H1 (cell line): ENCODE measurements at regions not wholly inside any gene's neighbourhood (a gene's known extent, or its start where the extent isn't known, plus 50 kb on each side); places are given as distances from the start of the nearest gene placed in this dataset.

Experiments
- CHD2 ChIP-seq: IDR thresholded peaks from 2 replicates; pipeline ENCODE4 v1.6.1; 2012; ENCODE audit warnings: low read length, improper control_type of control experiment
- CTCF ChIP-seq, 3 experiments: IDR thresholded peaks; 1 replicate in 2 of 3; 2 replicates in 1 of 3; pipeline versions ENCODE4 v1.5.1 to v1.6.1; 2011; ENCODE audit warnings: low read length in 3 of 3, mild to moderate bottlenecking in 3 of 3, inconsistent platforms in 2 of 3, low read depth in 1 of 3, moderate library complexity in 1 of 3; ENCODE audit not compliant: insufficient read depth in 1 of 3; ENCODE audit errors: control extremely low read depth in 1 of 3
- E2F6 ChIP-seq: IDR thresholded peaks from 2 replicates; pipeline ENCODE4 v1.6.1; 2012; ENCODE audit warnings: inconsistent platforms
- EGR1 ChIP-seq: IDR thresholded peaks from 2 replicates; pipeline ENCODE4 v1.6.1; 2011; ENCODE audit warnings: low read depth, low read length, borderline replicate concordance
- JUN ChIP-seq: IDR thresholded peaks from 2 replicates; pipeline ENCODE4 v1.6.1; 2011; ENCODE audit warnings: low read depth, mild to moderate bottlenecking, improper control_type of control experiment, low read length
- POLR2A ChIP-seq, 2 experiments: IDR thresholded peaks; 1 replicate in 1 of 2; 2 replicates in 1 of 2; pipeline ENCODE4 v1.6.1; 2011; ENCODE audit warnings: low read depth in 2 of 2, low read length in 2 of 2, mild to moderate bottlenecking in 2 of 2; ENCODE audit errors: control extremely low read depth in 1 of 2
- POU5F1 ChIP-seq: IDR thresholded peaks from 2 replicates; pipeline ENCODE4 v1.6.1; 2011; ENCODE audit warnings: low read depth, mild to moderate bottlenecking, low read length, moderate library complexity
- RBBP5 ChIP-seq: IDR thresholded peaks from 2 replicates; pipeline ENCODE4 v1.7.1; 2012; ENCODE audit warnings: low read depth, mild to moderate bottlenecking, inconsistent platforms, low read length, moderate library complexity, borderline replicate concordance
- RFX5 ChIP-seq: IDR thresholded peaks from 2 replicates; pipeline ENCODE4 v1.6.1; 2011; ENCODE audit warnings: low read depth, low read length, improper control_type of control experiment, borderline replicate concordance
- SIN3A ChIP-seq, 2 experiments: IDR thresholded peaks in 1 of 2; conservative IDR thresholded peaks in 1 of 2; 2 replicates each; pipeline ENCODE4 v1.6.1; 2011 to 2012; ENCODE audit warnings: low read length in 2 of 2, improper control_type of control experiment in 1 of 2, low read depth in 1 of 2, mild to moderate bottlenecking in 1 of 2
- SP1 ChIP-seq: IDR thresholded peaks from 2 replicates; pipeline ENCODE4 v1.6.1; 2011; ENCODE audit warnings: low read depth, low read length
- SP2 ChIP-seq: IDR thresholded peaks from 2 replicates; pipeline ENCODE4 v1.6.1; 2012; ENCODE audit warnings: mild to moderate bottlenecking, low read length, inconsistent platforms
- TAF1 ChIP-seq: IDR thresholded peaks from 2 replicates; pipeline ENCODE4 v1.6.1; 2011; ENCODE audit warnings: mild to moderate bottlenecking, low read depth, low read length

GRCh38 chrX:8105531-8105930, 65.5 kb downstream of the VCX2 start:
- no peak for TF ChIP-seq RFX5
- no peak for TF ChIP-seq RBBP5
- TF ChIP-seq TAF1, result no peak
- TF ChIP-seq JUN, result no peak
- TF ChIP-seq CTCF (IDR thresholded peaks at IDR 0.05; ENCODE audit: control extremely low read depth in 1 of 3, insufficient read depth in 1 of 3, low read depth in 1 of 3, low read length in 3 of 3), result no peak
- no peak for TF ChIP-seq EGR1
- no peak for TF ChIP-seq SP2
- TF ChIP-seq POLR2A (IDR thresholded peaks at IDR 0.05; ENCODE audit: control extremely low read depth in 1 of 2, low read depth in 2 of 2, low read length in 2 of 2), result no peak
- TF ChIP-seq SIN3A (conservative IDR thresholded peaks at IDR 0.05 in 1 of 2, IDR thresholded peaks at IDR 0.05 in 1 of 2; ENCODE audit: low read depth in 1 of 2, low read length in 2 of 2), result no peak
- TF ChIP-seq POU5F1, result no peak
- no peak for TF ChIP-seq CHD2
- no peak for TF ChIP-seq SP1
- TF ChIP-seq E2F6, result no peak
